ENCODE measurements at regions not wholly inside any gene's neighbourhood (a gene's known extent, or its start where the extent isn't known, plus 50 kb on each side); places are given as distances from the start of the nearest gene placed in this dataset.
"Not testable (repeated sequence)": the region's sequence is repeated elsewhere in the genome, so short reads cannot be mapped to it uniquely, and the experiment has no call there.

DNA sequence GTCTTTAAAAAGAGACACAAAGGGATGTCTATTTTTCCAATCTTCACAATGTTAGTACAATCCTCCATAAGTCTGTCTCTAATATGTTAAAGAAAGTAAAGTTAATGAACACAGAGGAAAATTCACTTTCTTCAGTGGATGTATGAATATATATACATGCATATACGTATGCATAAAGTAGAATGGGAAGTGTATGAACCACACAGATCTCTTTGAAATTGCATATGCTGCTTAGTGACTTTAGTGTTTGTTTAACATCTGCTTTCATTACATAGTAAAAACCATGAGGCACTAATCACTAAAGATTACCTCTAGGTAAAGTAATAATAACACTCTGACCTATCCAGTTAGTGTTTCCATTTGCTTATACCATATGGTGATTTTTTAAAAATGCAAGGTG is 451.2 kb downstream of the SEMA3D start:
- DNase-seq (ENCODE audit: low read depth), result no peak

DNA sequence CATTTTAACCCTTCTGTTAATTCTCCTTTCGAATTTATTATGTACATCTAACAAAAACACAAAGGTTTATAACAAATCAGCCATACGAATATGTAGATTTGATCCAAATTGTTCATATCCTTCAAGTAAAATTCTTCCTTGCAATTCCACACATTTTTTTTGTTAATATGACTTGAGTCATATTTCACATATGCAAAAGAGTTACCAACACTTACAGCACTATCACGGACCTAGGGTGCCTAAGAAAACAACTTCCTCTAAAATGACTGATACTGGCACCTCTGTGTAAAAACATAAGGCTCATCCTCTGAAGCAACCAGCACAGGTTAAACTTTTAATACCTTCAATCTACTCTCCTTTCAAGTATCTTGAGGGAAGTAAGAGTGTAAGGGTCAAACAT is 451.8 kb downstream of the SEMA3D start:
- no peak for DNase-seq (ENCODE audit: low read depth)

DNA sequence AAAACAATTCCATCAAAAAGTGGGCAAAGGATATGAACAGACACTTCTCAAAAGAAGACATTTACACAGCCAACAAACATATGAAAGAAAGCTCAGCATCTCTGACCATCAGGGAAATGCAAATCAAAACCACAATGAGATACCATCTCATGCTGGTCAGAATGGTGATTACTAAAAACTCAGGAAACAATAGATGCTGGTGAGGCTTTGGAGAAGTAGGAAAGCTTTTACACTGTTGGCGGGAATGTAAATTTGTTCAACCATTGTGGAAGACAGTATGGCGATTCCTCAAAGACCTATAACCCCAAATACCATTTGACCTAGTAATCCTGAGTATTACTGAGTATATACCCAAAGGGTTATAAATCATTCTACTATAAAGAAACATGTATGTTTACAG is 452.9 kb downstream of the SEMA3D start:
- DNase-seq (ENCODE audit: low read depth), result not testable (repeated sequence)

DNA sequence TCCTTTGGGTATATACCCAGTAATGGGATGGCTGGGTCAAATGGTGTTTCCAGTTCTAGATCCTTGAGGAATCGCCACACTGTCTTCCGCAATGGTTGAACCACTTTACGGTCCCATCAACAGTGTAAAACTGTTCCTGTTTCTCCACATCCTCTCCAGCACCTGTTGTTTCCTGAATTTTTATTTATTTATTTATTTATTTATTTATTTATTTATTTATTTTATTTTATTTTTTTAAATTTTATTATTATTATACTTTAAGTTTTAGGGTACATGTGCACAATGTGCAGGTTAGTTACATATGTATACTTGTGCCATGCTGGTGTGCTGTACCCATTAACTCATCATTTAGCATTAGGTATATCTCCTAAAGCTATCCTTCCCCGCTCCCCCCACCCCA is 456.0 kb downstream of the SEMA3D start:
- DNase-seq (ENCODE audit: low read depth), result not testable (repeated sequence)

DNA sequence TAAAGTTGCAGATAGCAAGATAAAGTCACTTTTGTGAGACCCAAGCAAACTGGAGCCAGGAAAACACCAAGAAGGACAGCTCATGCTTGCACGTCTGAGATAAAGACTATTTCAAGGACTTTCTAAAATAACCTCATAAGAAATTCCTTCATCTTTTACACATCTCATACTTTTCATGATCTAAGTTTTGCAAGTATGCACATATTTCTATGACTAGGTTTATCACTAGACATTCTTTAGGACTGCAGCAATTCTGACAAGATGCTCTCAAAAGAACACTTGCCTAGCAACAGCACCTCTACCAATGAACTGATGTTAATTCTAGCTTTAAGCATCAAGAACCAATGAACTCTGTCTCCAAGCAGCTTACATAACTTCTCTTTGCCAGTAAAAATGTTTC is 457.6 kb downstream of the SEMA3D start:
- DNase-seq (ENCODE audit: low read depth), result peak; percentile 32

DNA sequence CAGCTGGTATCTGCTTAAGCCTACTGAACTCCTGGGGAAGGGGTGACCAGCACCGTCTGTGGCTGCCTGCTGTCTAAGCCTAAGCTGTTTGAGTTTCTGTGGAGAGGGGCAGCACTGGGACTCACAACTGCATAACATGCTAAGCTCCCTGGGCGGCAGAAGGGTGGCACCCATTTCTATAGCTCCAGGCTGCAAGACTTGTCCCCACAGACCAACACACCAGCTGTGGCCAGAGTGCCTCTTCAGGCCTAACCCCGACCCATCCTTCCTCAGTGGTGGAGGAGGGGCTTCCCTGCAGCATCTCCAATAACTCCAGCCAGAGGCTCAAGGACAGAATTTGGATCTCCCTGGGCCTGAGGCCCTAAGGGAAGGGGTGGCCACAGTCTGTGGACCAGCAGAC is 464.1 kb downstream of the SEMA3D start:
- DNase-seq (ENCODE audit: low read depth), result no peak

DNA sequence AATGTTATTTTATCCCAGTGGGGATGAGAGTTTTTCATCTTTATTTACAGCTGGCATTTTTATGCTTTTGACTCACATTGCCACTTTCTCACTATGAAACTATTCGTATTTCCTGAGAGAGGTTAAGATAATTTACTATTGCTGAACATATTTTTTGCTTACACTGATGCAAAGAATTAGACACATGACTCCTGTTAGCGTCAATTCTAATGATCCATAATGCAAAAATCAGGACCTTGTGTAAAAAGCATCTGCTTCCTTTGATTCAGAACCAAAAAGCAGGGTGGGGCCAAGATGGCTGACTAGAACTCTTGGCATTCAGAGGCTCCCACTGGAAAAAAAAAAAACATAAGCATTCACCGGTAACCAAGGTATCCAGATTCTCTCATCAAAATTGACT is 464.8 kb downstream of the SEMA3D start:
- DNase-seq (ENCODE audit: low read depth), result peak; percentile 38

DNA sequence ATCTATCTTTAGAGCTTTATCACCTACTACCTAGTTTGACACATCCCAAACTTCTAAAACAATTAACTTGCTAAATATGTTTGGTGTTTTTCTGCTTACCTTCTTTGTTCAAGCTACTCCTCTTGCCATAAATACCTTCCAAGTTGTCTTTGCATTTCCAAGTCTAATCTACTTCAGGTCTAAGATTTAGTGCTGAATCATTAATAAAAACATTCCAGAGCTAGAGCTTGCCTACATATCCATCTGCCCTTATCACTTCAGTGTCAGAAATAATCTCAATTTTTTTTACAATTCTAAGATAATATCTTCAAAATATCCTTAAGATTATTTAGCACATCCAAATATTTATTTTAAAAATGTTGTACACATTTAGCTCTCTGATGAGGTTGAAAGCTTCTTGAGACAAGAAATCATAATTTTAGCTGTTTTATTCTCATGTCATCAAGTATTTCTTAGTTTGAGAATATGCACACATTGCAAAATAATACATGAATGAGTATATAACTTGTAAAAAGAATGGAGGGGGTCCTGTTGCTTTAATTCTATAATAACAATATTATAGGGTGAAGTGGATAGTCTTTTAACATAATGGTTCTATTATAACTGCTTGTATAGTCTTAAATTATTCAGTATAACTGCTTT is 466.3 kb downstream of the SEMA3D start:
- DNase-seq (ENCODE audit: low read depth), result no peak

DNA sequence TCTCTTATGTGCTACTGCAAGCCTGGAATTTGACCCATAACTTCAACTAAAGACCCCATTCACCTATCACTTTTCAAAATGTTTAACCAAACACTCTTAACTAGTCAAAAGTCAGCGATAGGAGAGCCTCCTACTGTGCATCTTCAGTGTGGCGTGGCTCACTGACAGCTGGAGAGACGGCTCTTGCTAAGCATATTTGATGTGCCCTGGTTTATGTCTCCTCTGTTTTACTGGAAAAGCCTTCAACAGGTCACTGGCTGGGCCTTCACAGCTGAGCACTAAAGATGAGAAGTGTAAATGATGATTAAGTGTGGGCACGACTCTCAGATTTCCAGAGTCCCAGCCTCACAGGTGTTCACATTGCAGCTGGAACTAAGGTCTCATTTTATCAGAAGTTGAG is 472.1 kb downstream of the SEMA3D start:
- DNase-seq (ENCODE audit: low read depth), result no peak

DNA sequence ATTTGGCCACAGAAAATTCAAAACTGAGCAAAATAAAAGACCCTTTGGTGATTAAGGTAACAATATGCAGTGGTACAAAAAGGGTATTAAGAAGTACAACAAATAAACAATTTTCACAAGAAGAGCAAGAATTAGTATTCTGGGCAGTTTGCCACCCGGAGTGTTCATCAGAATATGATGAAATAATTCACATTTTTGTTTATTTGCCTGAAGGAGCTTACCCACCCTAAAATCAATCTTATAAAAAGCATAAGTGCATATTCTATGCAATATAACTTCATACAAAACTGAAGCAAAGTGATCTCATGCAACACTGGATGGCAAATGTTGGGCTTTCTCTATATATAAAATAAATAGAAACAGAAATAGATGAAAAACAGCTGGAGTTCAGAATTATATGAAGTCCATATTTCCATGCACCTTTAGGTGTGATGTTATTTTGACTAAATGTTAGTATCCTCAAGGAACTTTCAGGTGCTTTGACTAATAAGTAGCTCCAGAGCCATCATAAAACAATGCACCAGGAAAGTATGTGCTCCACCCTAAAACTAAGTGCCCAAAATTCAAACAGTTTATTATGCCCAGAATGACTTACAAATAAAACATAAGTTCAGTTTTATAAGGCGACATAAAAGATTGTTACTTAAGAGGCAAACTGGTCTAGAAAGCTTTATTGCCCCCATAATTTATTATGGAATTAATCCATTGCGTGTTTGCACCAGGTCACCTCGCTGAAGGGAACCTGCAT is 474.3 kb downstream of the SEMA3D start:
- no peak for DNase-seq (ENCODE audit: low read depth)

DNA sequence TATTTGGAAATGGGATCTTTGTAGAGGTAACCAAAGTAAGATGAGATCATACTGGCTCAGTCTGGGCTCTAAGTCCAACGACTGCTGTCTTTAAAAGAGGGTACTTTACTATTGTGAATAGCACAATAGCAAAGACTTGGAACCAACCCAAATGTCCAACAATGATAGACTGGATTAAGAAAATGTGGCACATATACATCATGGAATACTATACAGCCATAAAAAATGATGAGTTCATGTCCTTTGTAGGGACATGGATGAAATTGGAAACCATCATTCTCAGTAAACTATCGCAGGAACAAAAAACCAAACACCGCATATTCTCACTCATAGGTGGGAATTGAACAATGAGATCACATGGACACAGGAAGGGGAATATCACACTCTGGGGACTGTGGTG is 476.3 kb downstream of the SEMA3D start:
- not testable (repeated sequence) for DNase-seq (ENCODE audit: low read depth)

DNA sequence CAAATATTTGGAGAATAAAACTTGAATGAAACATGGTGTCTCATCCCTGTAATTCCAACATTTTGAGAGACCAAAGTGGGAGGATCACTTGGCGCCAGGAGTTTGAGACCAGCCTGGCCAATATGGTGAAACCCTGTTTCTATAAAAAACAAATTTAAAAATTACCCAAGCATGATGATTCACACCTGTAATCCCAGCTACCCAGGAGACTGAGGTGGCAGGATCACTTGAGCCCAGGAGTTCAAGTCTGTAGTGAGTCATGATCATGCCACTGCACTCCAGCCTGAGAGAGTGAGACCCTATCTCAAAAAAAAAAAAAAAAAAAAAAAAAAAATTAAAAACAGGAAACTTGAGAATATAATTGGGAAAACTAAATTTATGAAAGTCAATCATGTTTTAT is 481.1 kb downstream of the SEMA3D start:
- DNase-seq (ENCODE audit: low read depth), result no peak

DNA sequence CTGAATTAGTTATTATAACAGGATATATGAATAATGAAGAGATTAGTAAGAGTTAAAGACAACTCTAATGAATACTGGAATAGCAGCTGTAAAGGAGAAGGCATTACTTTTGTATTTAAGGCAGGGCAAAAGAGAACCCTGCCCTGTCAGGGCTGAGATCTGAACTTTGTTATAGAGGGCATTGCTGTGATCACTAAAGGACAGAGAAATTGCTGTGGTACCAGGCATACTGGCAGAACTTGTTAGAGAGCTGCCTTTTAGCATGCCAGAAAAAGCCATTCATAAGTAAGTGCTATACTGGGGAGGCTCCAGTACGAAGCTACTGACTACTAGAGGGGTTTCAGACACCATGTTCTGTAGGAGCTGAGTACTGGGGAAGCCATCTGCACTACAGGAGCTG is 481.8 kb downstream of the SEMA3D start:
- DNase-seq (ENCODE audit: low read depth), result no peak

DNA sequence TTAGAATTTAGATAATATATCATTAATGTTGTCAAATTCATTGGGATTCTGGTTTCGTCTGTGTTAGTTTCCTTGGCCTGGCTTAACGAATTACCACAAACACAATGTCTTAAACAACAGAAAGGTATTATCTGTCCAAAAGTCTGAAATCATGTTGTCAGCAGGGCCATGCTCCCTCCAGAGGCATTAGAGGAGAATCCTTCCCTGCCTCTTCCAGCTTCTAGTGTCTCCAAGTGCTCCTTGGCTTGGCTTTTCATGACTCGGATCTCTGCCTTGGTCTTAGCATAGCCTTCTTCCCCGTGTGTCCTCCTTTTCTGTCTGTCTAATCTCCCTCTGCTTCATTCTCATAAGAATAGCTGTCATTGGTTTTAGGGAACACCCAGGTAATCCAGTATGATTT is 482.5 kb downstream of the SEMA3D start:
- DNase-seq (ENCODE audit: low read depth), result no peak

DNA sequence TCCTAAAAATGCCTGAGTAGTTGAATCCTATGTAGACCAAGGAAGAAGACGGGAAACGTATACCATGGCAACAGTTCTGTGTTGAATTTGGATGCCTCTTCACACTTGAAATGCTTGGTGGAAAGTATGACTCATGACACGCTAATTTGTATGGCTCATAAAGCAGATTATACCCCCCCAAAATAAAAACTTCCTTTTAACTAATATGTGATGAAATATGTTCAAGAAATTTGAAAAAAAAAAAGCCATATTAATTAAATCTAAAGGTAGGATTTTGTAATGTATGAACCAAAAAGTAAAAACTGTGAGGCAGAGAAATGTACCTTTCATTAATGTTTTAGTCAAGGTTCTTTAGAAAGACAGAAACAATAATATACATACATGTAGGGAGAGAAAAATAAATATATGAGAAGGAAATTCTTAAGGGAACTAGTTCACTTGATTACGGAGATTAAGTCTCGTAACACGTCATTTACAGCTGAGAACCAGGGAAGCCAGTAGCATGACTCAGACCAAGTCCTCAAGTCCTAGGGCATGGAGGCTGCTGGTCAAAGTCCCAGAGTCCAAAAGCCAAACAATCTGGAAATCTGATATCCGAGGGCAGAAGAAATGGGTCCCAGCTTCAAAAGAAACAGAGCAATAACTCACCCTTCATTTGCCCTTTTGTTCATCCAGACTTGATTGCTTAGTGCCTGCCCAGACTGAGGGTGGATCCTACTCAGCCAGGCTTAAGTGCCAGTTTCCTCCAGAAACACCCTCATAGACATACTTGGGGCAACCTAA is 485.1 kb downstream of the SEMA3D start:
- no peak for DNase-seq (ENCODE audit: low read depth)

DNA sequence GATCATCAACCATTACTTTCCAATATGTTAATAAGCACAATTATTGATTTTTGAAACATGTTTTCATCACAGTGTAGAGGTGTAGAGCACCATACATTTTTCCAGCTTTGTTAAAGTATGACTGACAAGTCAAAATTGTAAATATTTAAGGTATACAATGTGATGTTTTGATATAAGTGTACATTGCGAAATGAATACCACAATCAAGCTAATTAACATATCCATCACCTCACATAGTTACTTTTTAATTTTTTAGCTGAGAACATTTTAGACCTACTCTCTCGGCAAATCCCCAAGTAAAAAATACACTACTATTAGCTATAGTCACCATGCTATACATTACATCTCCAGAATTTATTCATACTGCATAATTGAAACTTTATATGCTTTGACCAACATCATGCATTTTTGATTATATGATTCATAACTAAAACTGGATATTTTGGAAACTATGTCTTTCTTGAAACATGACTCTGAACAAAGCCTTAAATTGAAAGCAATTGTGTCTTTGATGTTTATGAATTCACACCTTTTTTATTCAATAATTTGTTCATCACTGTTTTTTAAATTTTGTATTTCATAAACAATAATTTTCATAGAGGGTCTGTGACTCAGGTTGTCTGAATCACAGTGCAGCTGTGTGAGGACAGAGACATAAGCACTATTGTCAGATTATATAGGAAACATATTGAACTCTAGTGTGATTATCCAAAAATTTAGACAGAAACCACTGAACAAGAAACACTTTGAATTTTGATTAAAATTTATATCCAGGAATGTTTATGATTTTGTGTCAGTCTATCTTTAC is 486.1 kb downstream of the SEMA3D start:
- no peak for DNase-seq (ENCODE audit: low read depth)

DNA sequence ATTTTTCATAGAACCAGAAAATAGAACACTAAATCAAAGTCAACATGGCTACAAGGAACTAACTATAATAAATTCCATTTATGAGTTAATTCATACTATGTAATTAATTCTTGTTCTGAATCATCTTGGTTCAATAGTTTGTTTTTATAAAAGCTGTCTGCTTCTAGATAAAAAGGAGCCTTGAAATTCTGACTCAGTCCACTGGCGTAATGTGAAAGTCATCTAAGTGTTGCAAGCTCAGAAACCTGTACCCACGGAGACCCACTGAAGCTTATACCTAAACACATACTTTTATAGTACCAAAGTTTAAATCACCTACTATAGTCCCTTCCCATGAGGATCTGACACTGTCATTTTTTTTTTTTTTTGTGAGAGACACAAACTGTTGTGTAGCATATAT is 489.4 kb downstream of the SEMA3D start:
- DNase-seq (ENCODE audit: low read depth), result no peak

DNA sequence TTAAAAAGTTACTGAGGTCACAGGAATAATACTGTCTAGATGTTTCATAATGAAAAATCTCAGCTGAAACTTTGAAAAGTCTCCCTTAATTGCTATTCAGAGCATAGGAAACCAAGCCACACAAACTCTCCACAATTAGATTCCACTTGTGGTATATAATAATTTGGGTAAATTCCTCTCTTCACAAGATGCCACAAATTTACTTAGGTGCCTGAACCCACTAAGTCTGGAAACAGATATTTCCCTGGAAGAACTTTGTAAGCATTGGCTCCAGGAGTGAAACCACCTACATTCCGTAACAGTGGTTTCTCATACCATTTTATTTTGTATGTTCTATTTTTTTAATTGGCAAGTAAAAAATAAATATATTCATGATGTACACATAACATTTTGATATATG is 493.4 kb downstream of the SEMA3D start:
- DNase-seq (ENCODE audit: low read depth), result no peak

DNA sequence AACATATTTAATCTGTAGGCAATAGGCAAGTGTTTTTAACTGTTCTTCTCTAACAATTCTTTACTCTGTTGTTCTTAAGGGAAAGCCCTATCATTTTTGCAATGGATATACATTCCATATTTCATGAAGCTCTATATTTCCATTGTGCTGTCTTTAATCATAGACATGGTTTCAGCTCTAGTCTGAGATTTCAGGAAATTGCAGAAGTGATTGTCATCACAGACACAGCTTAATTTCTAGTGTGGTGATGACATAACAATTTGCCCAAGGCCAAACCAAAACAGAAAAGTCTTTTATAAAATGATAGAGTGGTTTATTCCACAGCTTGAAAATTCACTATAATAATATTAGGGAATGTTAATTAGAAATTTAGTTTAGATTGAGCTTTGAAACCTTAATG is 494.1 kb upstream of the SEMA3A start:
- DNase-seq (ENCODE audit: low read depth), result no peak

DNA sequence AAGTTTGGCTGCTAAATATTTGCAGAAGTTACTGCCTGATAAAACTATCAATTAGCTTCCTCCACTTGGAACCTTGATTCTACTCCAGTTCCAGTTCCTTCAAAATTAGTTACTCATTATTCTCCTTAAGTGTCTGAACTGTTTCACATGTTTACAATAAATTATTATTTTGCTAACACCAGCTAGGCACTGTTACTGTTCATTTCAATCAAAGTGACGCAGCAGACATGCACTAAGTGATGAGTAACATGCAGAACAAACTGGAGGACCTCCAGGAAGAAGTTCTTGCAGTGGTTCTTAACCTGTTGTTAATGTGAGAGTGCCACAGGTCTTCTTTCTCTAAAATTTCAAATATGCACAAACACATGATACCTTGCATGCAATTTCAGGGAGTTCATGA is 491.8 kb upstream of the SEMA3A start:
- no peak for DNase-seq (ENCODE audit: low read depth)

DNA sequence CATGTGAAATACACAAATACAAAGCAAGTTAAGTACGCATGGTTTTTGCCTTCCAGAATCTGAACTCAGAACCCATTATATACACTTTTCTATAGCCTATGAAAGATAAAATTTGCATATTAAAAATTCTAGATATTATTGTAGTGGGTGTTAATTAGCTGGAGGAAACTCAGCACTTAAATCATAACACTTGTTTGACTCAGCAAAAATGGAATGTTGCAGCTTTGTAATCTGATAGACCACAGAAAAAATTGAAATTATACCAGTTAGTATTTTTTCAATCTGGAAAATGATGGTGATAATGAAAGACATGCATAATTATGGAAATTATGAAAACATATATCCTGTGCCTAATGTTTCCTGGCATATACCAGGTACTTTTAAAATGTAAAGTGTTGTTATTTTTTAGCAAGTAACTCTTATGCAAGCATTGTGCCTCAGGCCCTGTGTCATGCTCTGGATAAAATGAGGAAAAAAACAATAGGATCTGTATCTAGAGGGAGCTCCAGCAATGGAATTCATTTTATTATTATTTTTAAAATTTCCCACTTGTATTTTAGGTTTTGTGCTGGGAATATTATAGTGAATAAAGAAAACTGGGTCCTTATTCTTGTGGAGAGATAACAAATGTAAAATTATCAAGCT is 490.4 kb upstream of the SEMA3A start:
- no peak for DNase-seq (ENCODE audit: low read depth)

DNA sequence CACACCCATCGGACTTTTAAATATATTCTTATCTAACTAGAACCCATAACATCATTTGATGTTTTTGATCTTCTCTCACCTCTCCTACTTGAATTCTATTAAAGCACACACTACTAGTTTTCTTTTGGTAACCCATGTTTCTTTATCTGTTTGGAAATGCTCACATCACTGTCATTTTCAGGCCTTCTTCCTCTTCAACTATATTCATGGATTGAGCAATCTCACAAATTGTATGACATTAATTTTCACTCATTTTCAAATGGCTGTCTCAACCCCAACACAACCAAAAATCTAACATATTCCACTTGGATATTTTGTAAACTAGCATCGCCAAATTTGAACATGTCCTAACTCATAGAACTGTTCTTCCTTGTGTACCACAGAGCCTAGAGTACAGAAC is 488.0 kb upstream of the SEMA3A start:
- no peak for DNase-seq (ENCODE audit: low read depth)
